SU-DHL-6 (cell line): ENCODE measurements at regions not wholly inside any gene's neighbourhood (a gene's known extent, or its start where the extent isn't known, plus 50 kb on each side); places are given as distances from the start of the nearest gene placed in this dataset.

Experiments
- CTCF ChIP-seq: fragments of 200-600 bp; sonication (generic); IDR thresholded peaks from one replicate; pipeline ENCODE4 v1.5.1; 2017; ENCODE audit warnings: antibody characterized with exemption, mild to moderate bottlenecking, low read length, moderate library complexity; ENCODE audit not compliant: insufficient read depth, poor library complexity, severe bottlenecking
- EZH2phosphoT487 ChIP-seq: fragments of 200-600 bp; sonication (generic), shearing (Covaris generic); conservative IDR thresholded peaks from 2 replicates; pipeline ENCODE4 v1.6.1; 2018; ENCODE audit warnings: mild to moderate bottlenecking, antibody characterized with exemption, low read length, moderate library complexity, mixed read lengths

- TF ChIP-seq EZH2phosphoT487: no peak
- no peak for TF ChIP-seq CTCF
Measured at GRCh38 chrX:5810636-5811035, 418.0 kb downstream of the NLGN4X start.
